22Rv1 (cell line): ENCODE measurements at regions not wholly inside any gene's neighbourhood (a gene's known extent, or its start where the extent isn't known, plus 50 kb on each side); places are given as distances from the start of the nearest gene placed in this dataset.

Source experiments
- CTCF ChIP-seq: fragments of 450-650 bp; IDR thresholded peaks from 2 replicates; pipeline ENCODE4 v1.5.1; 2017; ENCODE audit warnings: mild to moderate bottlenecking
- ZFX ChIP-seq: fragments of 450-650 bp; IDR thresholded peaks from 2 replicates; pipeline ENCODE4 v1.6.1; 2017; ENCODE audit warnings: antibody characterized with exemption, borderline replicate concordance

GRCh38 chr7:67311901-67312300 is 315.3 kb downstream of the TYW1 start:
- TF ChIP-seq CTCF (no peak), ZFX (no peak)
